OCI-LY1 (cell line): ENCODE measurements at regions not wholly inside any gene's neighbourhood (a gene's known extent, or its start where the extent isn't known, plus 50 kb on each side); places are given as distances from the start of the nearest gene placed in this dataset.

Experiments used
- EZH2 ChIP-seq: fragments of 200-600 bp; sonication (generic), shearing (Covaris generic); IDR thresholded peaks from 2 replicates; pipeline ENCODE4 v1.8.0; 2017; ENCODE audit warnings: borderline replicate concordance, mixed run types, mild to moderate bottlenecking, antibody characterized with exemption, low read length, moderate library complexity, mixed read lengths
- TF ChIP-seq, protein P1 (sequence below): fragments of 200-600 bp; sonication (generic), shearing (Covaris generic); IDR thresholded peaks from 2 replicates; pipeline ENCODE4 v1.5.1; 2017; ENCODE audit warnings: mild to moderate bottlenecking, antibody characterized with exemption, low read length, moderate library complexity, mixed read lengths

- TF ChIP-seq, protein P1, sequence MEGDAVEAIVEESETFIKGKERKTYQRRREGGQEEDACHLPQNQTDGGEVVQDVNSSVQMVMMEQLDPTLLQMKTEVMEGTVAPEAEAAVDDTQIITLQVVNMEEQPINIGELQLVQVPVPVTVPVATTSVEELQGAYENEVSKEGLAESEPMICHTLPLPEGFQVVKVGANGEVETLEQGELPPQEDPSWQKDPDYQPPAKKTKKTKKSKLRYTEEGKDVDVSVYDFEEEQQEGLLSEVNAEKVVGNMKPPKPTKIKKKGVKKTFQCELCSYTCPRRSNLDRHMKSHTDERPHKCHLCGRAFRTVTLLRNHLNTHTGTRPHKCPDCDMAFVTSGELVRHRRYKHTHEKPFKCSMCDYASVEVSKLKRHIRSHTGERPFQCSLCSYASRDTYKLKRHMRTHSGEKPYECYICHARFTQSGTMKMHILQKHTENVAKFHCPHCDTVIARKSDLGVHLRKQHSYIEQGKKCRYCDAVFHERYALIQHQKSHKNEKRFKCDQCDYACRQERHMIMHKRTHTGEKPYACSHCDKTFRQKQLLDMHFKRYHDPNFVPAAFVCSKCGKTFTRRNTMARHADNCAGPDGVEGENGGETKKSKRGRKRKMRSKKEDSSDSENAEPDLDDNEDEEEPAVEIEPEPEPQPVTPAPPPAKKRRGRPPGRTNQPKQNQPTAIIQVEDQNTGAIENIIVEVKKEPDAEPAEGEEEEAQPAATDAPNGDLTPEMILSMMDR = no peak
- TF ChIP-seq EZH2 = no peak
Measured at GRCh38 chr5:89930591-89931392, 478.8 kb downstream of the CETN3 start.
